ENCODE measurements at regions not wholly inside any gene's neighbourhood (a gene's known extent, or its start where the extent isn't known, plus 50 kb on each side); places are given as distances from the start of the nearest gene placed in this dataset.

GRCh38 chr19:33900817-33901216 lies 104.1 kb downstream of the KCTD15 start:
- DNase-seq (ENCODE audit: low spot score), result no peak

DNA sequence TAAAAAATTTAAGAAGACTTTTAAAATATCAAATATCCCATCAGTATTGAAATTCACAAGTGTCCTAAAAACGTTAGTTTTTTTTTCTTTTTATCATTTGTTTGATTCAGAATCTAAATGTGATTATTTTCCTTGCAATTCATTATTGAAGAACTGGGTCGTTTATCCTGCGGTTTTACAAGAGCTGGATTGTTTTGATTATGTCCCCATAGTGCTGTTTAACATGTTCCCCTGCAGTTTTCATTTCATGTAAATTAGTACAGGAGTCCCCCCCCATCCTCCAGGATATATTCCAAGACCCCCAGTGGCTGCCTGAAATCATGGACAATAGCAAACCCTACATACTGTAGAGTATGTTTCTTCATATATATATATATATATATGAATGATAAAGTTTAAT lies 105.7 kb downstream of the KCTD15 start:
- no peak for DNase-seq (ENCODE audit: low spot score)

DNA sequence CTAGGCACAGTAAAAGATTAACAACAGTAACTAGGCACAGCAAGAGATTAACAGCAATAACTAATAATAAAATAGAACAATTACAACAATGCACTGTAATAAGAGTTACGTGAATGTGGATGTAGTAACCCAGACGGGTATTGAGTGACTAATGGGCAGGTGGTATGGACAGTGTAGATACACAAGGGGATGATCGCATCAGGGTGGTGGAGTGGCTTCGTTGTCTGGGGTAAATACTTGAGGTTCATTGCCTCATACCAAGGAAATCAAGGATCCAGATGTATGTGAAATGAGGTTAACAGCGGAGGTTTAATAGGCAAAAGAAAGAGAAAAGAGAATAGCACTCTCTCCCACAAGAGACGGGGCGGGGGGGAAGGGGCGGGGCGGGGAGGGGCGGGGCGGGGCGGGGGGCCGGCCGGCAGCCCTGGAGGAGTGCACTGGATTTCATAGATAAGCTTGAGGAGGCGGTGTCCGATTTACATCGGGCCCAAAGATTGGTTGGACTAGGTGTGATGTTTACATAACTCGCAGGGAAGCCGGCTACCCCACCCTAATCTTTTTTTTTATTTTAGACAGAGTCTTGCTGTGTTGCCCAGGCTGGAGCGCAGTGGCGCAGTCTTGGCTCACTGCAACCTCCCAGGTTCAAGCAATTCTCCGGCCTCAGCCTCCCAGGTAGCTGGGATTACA lies 106.3 kb downstream of the KCTD15 start:
- DNase-seq (ENCODE audit: low spot score), result no peak

- DNase-seq (ENCODE audit: low spot score), result no peak
These were observed 106.8 kb downstream of the KCTD15 start for GRCh38 chr19:33903489-33903850.

- no peak for DNase-seq (ENCODE audit: low spot score)
These were observed 108.0 kb downstream of the KCTD15 start for GRCh38 chr19:33904681-33905080.

GRCh38 chr19:33905473-33905936 lies 108.8 kb downstream of the KCTD15 start:
- DNase-seq (ENCODE audit: low spot score), result no peak

DNA sequence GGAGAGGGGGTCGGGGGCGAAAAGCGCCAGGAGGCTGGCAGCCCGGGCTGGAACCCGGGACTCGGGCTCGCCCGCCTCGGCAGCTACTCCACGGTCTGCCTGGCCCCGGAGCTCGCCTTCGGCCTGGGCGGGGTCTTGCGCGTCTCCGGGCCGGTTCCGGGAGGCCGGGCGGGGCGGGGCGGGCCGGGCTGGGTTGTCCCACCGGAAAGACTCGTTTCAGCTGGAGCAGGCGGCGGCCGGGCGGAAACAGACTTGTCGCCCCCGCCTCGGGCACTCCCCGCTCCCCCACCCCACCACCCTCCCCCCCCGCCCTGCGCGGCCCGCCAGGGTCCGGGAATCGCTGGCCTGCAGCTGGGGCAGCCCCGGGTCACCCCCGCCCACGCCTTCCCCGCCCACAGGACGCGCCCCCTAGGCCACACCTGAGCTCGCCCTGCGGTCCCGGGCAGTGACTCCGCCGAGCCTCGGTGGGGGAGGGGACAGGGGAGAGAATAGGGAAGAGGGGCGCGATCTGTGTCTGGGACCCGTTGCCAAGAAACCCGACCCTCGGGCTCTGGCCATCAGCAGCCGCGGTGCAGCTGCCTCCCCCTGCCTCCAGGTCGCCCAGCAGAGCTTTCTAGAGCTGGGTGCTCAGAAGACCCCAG lies 109.4 kb downstream of the KCTD15 start:
- DNase-seq (ENCODE audit: low spot score), result peak; percentile 63

DNA sequence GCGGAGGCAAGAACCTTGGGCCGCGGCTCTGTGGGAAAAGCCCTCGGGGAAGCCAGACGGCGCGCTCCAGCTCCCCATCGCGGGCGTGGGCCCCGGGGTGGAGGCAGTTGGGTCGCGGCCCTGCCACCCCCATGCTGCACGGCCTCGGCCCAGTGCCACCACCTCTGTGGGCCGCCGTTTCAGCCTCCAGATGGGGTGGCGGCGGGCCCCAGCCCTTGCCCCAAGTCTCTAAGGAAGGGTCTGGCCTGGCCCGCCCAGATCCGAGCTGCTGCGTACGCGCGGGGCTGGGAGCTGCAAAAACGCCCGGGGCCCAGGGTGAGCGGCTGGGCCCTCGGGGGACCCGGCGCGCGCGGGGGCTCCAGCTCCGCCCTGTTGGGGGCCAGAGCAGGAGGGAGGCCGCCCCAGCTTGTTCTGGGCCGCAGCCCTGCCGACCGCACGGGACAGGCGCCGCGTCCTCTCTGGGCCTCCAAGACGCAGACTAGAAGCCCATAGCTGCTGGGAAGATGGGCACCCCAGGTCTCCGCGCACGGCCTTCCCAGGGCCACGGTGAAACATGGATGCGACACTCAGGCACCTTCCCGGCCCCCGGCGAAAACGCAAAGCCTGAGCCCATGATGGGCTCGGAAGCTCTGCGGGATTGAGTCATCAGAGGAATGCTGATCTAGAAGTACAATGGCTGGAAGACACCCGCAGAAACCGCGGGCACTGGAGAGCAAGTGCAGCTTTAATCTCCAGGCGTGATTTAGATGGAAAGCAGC lies 110.1 kb downstream of the KCTD15 start:
- DNase-seq (ENCODE audit: low spot score), result peak; percentile 32

- no peak for DNase-seq (ENCODE audit: low spot score)
These were observed 114.3 kb downstream of the KCTD15 start for GRCh38 chr19:33910922-33911321.

DNA sequence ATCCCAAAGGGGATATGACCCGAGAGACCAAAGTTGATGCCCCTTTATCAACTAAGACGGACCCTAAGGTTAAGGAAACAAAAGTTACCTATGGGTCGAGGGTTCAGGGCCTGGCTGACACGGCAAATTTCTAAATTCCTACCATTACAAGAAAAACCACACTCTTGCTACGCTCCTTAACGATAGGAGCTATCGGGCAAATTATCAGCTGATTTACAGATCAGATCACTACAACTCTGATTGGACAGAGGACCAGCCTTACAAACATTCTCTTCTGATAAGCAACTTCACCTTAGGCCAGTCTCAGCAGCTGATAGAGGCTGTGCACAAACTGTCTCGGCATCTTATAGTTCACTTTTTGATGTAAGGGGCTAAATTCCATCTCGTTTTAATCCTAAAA lies 117.9 kb downstream of the KCTD15 start:
- no peak for DNase-seq (ENCODE audit: low spot score)

GRCh38 chr19:33916792-33917191 lies 120.1 kb downstream of the KCTD15 start:
- DNase-seq (ENCODE audit: low spot score), result no peak

- DNase-seq (ENCODE audit: low spot score), result no peak
These were observed 122.6 kb downstream of the KCTD15 start for GRCh38 chr19:33919291-33919690.

DNA sequence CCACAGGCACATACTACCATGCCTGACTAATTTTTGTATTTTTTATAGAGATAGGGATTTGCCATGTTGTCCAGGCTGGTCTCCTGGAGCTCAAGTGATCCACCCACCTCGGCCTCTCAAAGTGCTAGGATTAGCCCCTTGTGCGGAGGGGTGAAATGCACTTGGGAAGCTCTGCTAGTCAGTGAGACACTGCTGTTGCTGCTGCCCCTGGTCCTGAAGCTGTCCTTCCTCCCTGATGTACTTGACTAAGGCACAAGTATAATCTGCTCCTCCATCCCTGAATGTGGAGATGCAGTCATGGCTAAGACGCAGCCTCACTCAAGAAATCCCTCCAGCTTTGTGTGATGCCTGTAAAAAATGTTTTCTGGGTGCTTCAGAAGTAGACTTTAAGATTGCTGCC lies 124.5 kb downstream of the KCTD15 start:
- DNase-seq (ENCODE audit: low spot score), result no peak

DNA sequence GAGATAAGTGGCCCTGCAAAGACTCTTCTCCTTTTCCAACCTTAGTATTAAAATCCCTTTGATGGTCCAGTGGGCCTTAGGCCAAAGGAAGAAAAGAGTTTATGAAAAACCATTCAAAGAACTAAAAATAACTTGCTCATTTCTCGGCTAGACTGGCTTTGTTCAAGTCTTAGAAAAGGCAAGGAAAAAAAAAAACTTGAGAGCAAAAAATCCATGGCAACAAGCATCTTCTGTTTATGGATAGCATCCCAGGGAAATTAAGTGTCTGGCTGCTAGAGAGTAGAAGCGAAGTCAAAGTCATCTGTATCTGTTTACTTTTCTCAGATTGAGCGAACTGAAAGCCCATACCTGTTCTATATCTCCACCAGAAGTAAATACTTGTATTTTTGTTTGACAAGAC lies 129.6 kb downstream of the KCTD15 start:
- no peak for DNase-seq (ENCODE audit: low spot score)

- DNase-seq (ENCODE audit: low spot score), result no peak
These were observed 131.3 kb downstream of the KCTD15 start for GRCh38 chr19:33927789-33928457.

GRCh38 chr19:33928458-33928950 lies 131.8 kb downstream of the KCTD15 start:
- no peak for DNase-seq (ENCODE audit: low spot score)

GRCh38 chr19:33933931-33934330 lies 137.3 kb downstream of the KCTD15 start:
- DNase-seq (ENCODE audit: low spot score), result no peak

DNA sequence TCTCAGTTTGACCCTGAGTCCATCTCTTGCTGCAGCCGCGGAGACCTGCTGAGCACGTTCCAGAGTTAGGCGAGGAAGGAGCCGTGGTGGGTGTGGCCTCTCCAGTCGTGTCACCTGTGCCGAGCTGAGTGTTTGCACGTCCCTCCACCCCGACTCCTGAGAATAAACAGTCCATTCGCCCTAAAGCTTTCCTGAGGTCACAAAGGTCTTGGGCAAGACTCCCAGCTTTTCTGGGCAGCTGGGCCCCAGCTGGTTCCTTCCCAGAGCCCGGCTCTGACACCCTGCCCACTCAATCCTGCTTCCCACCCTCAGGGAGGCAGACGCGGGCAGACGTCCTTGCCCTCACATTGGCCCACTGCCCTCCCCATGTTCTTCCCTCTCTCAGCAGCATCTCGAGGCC lies 142.2 kb downstream of the KCTD15 start:
- no peak for DNase-seq (ENCODE audit: low spot score)

GRCh38 chr19:33941133-33941532 lies 144.5 kb downstream of the KCTD15 start:
- DNase-seq (ENCODE audit: low spot score), result no peak

DNA sequence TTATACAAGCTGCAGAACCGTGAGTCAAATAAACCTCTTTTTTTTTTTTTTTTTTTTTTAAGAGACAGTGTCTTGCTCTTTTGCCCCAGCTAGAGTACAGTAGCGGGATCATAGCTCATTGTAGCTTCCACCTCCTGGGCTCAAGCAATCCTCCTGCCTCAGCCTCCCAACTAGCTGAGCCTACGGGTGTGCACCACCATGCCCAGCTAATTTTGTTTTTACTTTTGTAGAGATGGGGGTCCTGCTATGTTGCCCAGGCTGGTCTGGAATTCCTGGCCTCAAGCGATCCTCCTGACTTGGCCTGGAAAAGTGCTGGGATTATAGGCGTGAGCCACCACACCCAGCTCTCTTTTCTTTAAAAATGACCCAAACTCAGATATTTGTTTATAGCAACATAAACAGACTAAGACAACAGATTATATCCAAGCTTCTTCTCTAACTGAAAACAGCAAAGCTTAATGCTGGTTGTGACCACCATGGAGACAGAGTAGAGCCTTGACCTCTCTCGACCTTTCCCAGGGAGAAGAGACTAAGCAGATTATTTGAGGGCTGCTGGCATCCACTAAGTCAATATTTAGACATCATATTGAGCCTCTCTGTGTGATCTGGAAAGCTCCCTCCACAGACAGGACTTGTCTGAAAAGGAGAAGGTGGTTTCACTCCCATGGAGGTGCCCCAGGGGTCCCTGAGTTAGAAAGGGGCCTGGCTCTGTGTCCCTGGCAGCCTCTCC lies 150.0 kb downstream of the KCTD15 start:
- DNase-seq (ENCODE audit: low spot score), result no peak

- DNase-seq (ENCODE audit: low spot score), result no peak
These were observed 150.7 kb downstream of the KCTD15 start for GRCh38 chr19:33947265-33947964.

All from AG20443 (cell line).